HEK293T (cell line): ENCODE measurements at regions not wholly inside any gene's neighbourhood (a gene's known extent, or its start where the extent isn't known, plus 50 kb on each side); places are given as distances from the start of the nearest gene placed in this dataset.

ENCODE experiments used
- ARNT ChIP-seq: fragments of 450-650 bp; IDR thresholded peaks from 2 replicates; pipeline ENCODE4 v1.6.1; 2017; ENCODE audit warnings: mild to moderate bottlenecking
- CTBP1 ChIP-seq: fragments of 450-650 bp; IDR thresholded peaks from 2 replicates; pipeline ENCODE4 v1.6.1; 2016; ENCODE audit warnings: borderline replicate concordance
- ELF4 ChIP-seq: fragments of 450-650 bp; IDR thresholded peaks from 2 replicates; pipeline ENCODE4 v1.6.1; 2017; ENCODE audit warnings: antibody characterized with exemption
- FOXK2 ChIP-seq: fragments of 450-650 bp; IDR thresholded peaks from 2 replicates; pipeline ENCODE4 v1.6.1; 2016; ENCODE audit warnings: mild to moderate bottlenecking
- FOXM1 ChIP-seq: fragments of 450-650 bp; IDR thresholded peaks from 2 replicates; pipeline ENCODE4 v1.6.1; 2017; ENCODE audit warnings: mild to moderate bottlenecking, borderline replicate concordance
- HDGF ChIP-seq: fragments of 450-650 bp; IDR thresholded peaks from 2 replicates; pipeline ENCODE4 v1.6.1; 2017; ENCODE audit warnings: antibody characterized with exemption, borderline replicate concordance
- PKNOX1 ChIP-seq: fragments of 450-650 bp; IDR thresholded peaks from 2 replicates; pipeline ENCODE4 v1.6.1; 2016
- SP1 ChIP-seq: fragments of 450-650 bp; IDR thresholded peaks from 2 replicates; pipeline ENCODE4 v1.6.1; 2017
- TARDBP ChIP-seq: fragments of 450-650 bp; IDR thresholded peaks from 2 replicates; pipeline ENCODE4 v1.6.1; 2016
- ZNF384 ChIP-seq: fragments of 450-650 bp; IDR thresholded peaks from 2 replicates; pipeline ENCODE4 v1.6.1; 2016

GRCh38 chr2:107607054-107607453 lies 219.6 kb upstream of the RGPD4 start:
- TF ChIP-seq TARDBP, result no peak
- TF ChIP-seq ELF4, result no peak
- TF ChIP-seq PKNOX1, result no peak
- no peak for TF ChIP-seq FOXM1
- no peak for TF ChIP-seq ZNF384
- TF ChIP-seq ARNT, result no peak
- TF ChIP-seq SP1, result no peak
- no peak for TF ChIP-seq FOXK2
- TF ChIP-seq CTBP1, result no peak
- TF ChIP-seq HDGF, result no peak
